ENCODE measurements at regions not wholly inside any gene's neighbourhood (a gene's known extent, or its start where the extent isn't known, plus 50 kb on each side); places are given as distances from the start of the nearest gene placed in this dataset.

DNA sequence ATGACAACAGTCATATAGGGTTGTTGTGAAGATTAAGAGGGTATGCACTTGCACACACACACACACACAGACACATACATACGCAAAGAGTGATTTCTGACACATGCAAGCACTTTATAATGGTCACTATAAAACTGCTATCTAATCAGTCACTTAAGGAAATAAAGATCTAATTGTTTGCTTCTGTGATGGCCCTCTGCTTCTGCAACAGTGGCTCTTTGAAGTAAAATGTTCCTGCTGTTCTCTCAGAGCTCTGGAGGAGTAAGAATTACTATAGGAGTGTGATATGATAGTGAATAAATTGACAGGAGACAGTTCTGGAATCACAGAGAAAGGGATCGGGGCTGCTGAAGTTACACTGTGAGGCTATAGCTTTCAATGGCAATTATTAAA, 494.5 kb upstream of the B3GALT2 start:
- TF ChIP-seq, protein P1, sequence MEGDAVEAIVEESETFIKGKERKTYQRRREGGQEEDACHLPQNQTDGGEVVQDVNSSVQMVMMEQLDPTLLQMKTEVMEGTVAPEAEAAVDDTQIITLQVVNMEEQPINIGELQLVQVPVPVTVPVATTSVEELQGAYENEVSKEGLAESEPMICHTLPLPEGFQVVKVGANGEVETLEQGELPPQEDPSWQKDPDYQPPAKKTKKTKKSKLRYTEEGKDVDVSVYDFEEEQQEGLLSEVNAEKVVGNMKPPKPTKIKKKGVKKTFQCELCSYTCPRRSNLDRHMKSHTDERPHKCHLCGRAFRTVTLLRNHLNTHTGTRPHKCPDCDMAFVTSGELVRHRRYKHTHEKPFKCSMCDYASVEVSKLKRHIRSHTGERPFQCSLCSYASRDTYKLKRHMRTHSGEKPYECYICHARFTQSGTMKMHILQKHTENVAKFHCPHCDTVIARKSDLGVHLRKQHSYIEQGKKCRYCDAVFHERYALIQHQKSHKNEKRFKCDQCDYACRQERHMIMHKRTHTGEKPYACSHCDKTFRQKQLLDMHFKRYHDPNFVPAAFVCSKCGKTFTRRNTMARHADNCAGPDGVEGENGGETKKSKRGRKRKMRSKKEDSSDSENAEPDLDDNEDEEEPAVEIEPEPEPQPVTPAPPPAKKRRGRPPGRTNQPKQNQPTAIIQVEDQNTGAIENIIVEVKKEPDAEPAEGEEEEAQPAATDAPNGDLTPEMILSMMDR (IDR thresholded peaks at IDR 0.05 in 2 of 3, conservative IDR thresholded peaks at IDR 0.05 in 1 of 3; ENCODE audit: control insufficient read depth in 2 of 3, extremely low read depth in 1 of 3, insufficient read depth in 1 of 3, low read depth in 3 of 3, low read length in 3 of 3) = no peak
- TF ChIP-seq, protein P2, sequence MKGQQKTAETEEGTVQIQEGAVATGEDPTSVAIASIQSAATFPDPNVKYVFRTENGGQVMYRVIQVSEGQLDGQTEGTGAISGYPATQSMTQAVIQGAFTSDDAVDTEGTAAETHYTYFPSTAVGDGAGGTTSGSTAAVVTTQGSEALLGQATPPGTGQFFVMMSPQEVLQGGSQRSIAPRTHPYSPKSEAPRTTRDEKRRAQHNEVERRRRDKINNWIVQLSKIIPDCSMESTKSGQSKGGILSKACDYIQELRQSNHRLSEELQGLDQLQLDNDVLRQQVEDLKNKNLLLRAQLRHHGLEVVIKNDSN (IDR thresholded peaks at IDR 0.05; ENCODE audit: borderline replicate concordance, extremely low read length, insufficient read depth, low read depth, low read length) = no peak
- TF ChIP-seq, protein P3, sequence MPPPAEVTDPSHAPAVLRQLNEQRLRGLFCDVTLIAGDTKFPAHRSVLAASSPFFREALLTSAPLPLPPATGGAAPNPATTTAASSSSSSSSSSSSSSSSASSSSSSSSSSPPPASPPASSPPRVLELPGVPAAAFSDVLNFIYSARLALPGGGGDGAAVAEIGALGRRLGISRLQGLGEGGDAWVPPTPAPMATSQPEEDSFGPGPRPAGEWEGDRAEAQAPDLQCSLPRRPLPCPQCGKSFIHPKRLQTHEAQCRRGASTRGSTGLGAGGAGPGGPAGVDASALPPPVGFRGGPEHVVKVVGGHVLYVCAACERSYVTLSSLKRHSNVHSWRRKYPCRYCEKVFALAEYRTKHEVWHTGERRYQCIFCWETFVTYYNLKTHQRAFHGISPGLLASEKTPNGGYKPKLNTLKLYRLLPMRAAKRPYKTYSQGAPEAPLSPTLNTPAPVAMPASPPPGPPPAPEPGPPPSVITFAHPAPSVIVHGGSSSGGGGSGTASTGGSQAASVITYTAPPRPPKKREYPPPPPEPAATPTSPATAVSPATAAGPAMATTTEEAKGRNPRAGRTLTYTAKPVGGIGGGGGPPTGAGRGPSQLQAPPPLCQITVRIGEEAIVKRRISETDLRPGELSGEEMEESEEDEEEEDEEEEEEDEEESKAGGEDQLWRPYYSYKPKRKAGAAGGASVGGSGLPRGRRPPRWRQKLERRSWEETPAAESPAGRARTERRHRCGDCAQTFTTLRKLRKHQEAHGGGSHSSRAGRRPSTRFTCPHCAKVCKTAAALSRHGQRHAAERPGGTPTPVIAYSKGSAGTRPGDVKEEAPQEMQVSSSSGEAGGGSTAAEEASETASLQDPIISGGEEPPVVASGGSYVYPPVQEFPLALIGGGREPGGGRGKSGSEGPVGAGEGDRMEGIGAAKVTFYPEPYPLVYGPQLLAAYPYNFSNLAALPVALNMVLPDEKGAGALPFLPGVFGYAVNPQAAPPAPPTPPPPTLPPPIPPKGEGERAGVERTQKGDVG (CRISPR knock-in tag; IDR thresholded peaks at IDR 0.05) = no peak
